Inferior parietal cortex (tissue), 1 donor: ENCODE measurements at regions not wholly inside any gene's neighbourhood (a gene's known extent, or its start where the extent isn't known, plus 50 kb on each side); places are given as distances from the start of the nearest gene placed in this dataset.

Experiments used
- DNase-seq: peaks from one replicate; pipeline ENCODE4 v3.0.0-alpha.2; 2016; ENCODE audit errors: extremely low spot score

GRCh38 chr11:69917529-69917928 lies 98.3 kb upstream of the FGF3 start:
- no peak for DNase-seq

- DNase-seq, result no peak
These were observed 99.2 kb upstream of the FGF3 start for GRCh38 chr11:69918231-69918937.

DNA sequence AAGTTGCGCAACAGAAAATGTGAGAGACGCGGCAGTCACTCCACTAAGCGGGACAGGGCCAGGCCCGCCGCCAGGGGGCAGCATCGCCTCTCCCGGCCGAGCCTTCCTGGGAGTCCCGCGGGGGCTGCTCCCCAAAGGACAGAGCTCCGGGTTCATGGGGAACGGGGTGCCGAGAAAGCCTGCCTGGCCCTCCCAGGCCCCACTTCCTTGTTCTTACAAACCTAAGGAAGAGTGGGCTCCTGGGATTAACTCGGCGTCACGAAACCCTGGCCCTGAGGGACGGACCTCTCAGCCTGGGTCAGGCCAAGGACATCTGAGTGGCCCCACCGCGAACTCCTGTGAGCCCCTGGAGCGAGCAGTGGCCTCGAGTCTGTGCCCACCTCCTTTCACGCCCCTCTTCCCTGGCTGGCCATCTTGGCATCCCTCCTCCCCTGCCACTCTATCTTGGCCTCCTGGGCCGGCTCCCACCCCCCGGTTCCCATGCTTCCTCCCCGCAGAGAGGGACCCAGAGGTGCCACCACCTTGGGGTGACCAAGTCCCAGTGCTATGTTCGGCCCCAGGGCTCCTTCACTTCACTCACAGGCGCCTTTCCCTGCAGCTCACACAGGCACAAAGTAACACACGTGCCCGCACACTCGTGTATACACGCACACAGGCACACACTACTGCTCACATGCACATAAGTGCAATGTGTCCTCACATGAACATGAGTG lies 99.9 kb upstream of the FGF3 start:
- peak; percentile 49 for DNase-seq

DNA sequence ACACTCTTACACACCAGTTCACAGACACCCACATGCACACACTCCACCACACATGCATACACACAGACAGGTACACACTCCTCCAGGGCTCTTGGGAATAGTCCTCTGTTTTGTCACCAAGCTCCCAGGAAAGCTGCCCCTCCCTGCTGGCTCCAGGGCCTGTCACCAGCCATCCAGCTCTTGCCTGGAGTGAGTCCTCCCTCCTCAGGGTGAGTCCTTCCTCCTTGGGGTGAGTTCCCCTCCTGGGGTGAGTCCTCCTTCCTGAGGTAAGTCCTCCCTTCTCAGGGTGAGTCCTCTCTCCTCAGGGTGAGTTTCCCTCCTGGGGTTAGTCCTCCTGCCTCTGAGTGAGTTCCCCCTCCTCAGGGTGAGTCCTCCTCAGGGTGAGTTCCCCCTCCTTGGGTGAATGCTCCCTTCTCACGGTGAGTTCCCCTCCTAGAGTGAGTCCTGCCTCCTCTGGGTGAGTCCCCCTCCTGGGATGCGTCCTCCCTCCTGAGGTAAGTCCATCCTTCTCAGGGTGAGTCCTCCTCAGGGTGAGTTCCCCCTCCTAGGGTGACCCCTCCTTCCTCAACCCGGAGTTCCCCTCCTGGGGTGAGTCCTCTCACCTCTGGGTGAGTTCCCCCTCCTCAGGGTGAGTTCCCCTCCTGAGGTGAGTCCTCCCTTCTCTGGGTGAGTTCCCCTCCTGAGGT lies 100.6 kb upstream of the FGF3 start:
- DNase-seq, result no peak

GRCh38 chr11:69920345-69921127 lies 101.3 kb upstream of the FGF3 start:
- DNase-seq, result no peak

GRCh38 chr11:69921128-69922014 lies 102.2 kb upstream of the FGF3 start:
- no peak for DNase-seq

- DNase-seq, result no peak
These were observed 102.9 kb upstream of the FGF3 start for GRCh38 chr11:69922015-69922595.

GRCh38 chr11:69922596-69923111 lies 103.4 kb upstream of the FGF3 start:
- DNase-seq, result no peak

DNA sequence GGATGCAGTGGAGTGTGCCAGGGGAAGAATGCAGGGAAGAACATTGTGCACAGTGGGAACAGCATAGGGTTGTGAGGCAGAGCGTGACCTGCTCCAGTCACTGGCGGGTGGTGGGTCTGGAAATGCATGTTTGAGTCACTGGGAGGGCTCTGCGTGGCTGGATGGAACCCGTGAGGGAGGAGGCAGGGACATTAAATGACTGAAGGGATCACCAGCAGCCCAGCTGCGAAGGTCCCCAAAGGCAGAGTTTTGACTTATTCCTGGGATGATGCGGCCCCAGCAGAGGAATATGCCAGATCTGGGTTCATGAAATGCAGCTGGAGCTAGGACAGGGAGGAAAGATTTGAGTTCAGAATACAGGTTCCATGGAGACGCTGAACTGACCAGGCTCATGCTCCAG lies 104.0 kb upstream of the FGF3 start:
- DNase-seq, result no peak

DNA sequence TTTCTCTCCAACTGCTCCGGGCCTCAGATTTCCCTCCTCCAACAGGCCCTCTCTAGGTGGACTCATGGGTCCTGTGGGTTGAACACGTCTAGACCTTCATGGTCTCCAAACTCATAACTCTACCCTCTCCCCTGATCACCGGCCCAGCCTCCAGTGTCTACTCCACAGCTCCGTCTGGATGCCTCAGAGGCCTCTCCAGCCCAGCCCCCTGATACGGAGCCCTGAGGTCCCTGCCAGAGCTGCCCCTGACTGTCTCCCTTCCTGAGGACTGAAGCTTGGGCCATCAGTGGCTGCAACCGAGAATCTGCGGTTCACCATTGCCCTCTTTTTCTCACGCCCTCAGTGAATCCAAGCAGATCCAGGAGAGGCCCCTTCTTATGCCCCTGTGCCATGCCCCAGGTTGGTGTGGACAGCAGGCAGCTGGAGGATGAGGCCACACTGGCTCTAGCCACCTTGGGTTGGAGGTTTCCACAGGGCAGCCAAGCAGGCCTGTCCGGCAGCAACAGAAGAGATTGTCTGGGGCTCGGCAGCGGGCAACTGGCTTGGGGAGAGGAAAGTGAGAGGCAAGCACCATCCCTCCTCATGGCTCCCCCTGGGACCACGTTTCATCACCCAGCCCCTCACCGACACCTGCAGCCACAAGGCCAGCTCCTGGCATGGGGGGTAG lies 104.6 kb upstream of the FGF3 start:
- DNase-seq, result no peak

- no peak for DNase-seq
These were observed 105.3 kb upstream of the FGF3 start for GRCh38 chr11:69924308-69925161.

DNA sequence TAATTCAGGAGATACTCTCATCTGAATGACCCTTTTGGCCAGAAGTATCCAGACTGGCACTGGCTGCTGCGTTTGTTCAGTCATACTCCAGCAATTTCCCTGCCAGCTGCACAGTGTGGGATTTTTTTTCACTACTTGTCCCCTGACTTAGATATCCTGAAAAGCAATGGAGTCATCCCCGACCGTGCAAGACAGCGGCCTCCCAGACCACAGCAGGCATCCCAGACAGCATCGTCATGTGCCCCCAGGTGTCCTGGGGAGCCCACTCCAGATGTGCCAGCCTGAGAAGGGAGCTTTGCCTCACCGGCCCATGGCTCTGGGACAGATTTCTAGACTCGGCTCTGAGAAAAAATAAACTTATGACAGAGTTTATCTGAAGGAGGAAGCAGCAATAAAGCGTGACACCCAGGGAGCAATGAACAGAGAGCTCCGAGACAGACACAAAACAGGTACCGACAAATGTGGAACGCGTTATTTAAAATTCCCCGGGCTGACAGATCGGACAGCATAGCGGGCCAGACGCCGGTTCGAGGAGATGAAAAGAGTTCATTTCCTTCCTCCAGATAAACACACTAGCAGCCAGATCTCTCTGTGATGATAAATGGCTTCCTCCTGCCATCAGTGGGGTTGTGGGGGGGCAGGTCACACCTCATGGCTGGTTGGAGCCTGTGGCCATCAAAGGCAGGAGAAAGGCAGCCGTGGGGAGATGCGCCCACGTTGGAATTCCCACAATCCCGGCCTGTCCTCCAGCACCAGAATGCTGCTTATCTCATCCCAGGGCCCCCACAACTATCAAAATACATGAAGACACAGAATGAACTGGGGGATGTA lies 106.4 kb upstream of the FGF3 start:
- DNase-seq, result no peak

- no peak for DNase-seq
These were observed 107.3 kb upstream of the FGF3 start for GRCh38 chr11:69926376-69927050.

GRCh38 chr11:69928121-69928520 lies 108.9 kb upstream of the FGF3 start:
- DNase-seq, result no peak

- DNase-seq, result no peak
These were observed 109.8 kb upstream of the FGF3 start for GRCh38 chr11:69928975-69929374.

GRCh38 chr11:69930081-69931059 lies 111.2 kb upstream of the FGF3 start:
- no peak for DNase-seq
